ENCODE measurements at regions not wholly inside any gene's neighbourhood (a gene's known extent, or its start where the extent isn't known, plus 50 kb on each side); places are given as distances from the start of the nearest gene placed in this dataset.

DNA sequence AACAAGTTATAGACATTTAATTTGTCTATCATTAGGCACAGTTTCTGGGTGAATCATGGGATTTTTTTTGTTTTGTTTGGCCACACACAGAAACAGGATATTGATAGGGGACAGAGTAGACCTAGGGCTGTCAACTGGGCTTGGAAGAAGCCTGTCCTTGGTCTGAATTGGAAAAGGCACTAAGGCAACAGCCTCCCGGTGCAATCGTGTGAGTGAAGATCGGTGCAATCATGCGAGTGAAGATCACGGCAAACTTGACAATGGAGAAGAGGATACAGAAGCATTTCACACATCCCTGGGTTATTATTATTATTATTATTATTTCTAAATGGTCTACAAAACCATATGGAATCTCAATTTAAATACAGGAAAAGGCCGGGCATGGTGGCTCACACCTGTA lies 94.5 kb downstream of the ACKR3 start:
- 89 to 95% (median 92%) methylated on average over 6 of the region's 6 CpGs for WGBS, 3 donors
- no peak overlapping the region for H3K27ac ChIP-seq
- TF ChIP-seq CTCF (IDR thresholded peaks at IDR 0.05) = no peak
- H3K27me3 ChIP-seq (ENCODE audit: insufficient read depth in 3 of 3, low read length in 2 of 3) = no peaks in the 10 kb centered on the region
- no peaks in the 10 kb centered on the region for H3K36me3 ChIP-seq (ENCODE audit: insufficient read depth in 1 of 2, low read depth in 1 of 2)
- no peak overlapping the region for H3K4me3 ChIP-seq
- intact Hi-C loops (cut with DNase I) = no loop called here
- peaks cover 10% of the 10 kb centered on the region for H3K9me3 ChIP-seq
- ATAC-seq (no peak), DNase-seq (no peak)
- peaks cover 5% of the 10 kb centered on the region for H3K4me1 ChIP-seq

- 88 to 98% (median 95%) methylated on average over 7 of the region's 7 CpGs for WGBS, 3 donors
- Histone ChIP-seq H3K4me3 (no peak overlapping the region), H3K4me1 (peaks cover 5% of the 10 kb centered on the region), H3K9me3 (peaks cover 10% of the 10 kb centered on the region), H3K27me3 (ENCODE audit: insufficient read depth in 3 of 3, low read length in 2 of 3) (no peaks in the 10 kb centered on the region), H3K36me3 (ENCODE audit: insufficient read depth in 1 of 2, low read depth in 1 of 2) (no peaks in the 10 kb centered on the region), H3K27ac (no peak overlapping the region)
- DNase-seq = no peak
- TF ChIP-seq CTCF (IDR thresholded peaks at IDR 0.05) = no peak
- ATAC-seq = no peak
- intact Hi-C loops (cut with DNase I) = no loop called here
Observed at GRCh38 chr2:236665101-236665500, 95.5 kb downstream of the ACKR3 start.

DNA sequence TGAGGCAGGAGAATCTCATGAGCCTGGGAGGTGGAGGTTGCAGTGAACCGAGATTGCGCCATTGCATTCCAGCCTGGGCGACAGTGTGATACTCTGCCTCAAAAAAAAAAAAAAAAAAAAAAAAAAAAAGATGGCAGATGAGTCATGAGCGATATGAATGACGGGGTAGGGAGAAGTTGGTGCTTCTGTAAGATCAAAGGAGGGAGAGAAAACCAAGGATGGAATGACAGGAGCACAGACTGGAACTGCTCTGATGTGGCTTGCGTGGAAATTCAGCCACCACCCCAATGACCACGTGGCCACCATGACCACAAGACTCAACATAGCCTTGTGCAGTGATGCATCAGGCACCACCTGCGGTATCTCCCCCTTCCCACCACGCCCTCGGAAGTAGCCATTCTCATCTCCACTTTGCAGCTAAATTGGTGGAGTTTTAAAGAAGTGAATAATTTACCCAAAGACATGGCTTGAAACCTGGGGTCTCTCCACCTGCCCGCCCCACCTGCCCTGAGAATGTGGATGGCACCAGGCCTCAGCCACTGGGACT lies 96.0 kb downstream of the ACKR3 start:
- intact Hi-C loops (cut with DNase I) = no loop called here
- no peak for TF ChIP-seq CTCF (IDR thresholded peaks at IDR 0.05)
- DNase-seq (no peak), ATAC-seq (no peak)
- Histone ChIP-seq H3K4me3 (no peak overlapping the region), H3K4me1 (peaks cover 5% of the 10 kb centered on the region), H3K27ac (no peak overlapping the region), H3K27me3 (ENCODE audit: insufficient read depth in 3 of 3, low read length in 2 of 3) (no peaks in the 10 kb centered on the region), H3K9me3 (peaks cover 10% of the 10 kb centered on the region), H3K36me3 (ENCODE audit: insufficient read depth in 1 of 2, low read depth in 1 of 2) (no peaks in the 10 kb centered on the region)
- 89 to 96% (median 92%) methylated on average over 11 of the region's 11 CpGs for WGBS, 3 donors

DNA sequence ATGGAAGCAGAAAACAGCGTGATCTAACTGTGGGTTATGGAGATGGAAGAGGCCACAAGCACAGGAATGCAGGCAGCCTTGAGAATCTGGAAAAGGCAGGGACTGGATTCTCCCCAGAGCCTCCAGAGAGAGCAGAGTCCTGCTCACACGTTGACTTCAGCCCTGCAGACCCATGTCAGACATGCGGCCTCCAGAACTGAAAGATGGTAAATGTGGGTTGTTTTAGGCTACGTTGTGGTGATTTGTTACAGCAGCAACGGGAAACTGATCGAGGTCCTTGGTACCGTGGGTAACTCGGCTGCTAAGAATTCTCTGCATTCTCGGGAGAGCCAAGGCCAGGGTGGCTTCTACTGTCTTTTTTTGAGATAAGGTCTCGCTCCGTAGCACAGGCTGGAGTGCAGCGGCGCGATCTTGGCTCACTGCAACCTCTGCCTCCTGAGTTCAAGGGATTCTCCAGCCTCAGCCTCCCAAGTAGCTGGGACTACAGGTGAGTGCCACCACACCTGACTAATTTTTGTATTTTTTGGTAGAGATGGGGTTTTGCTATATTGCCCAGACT lies 97.1 kb downstream of the ACKR3 start:
- peaks cover 10% of the 10 kb centered on the region for H3K9me3 ChIP-seq
- 93 to 99% (median 94%) methylated on average over 14 of the region's 14 CpGs for WGBS, 3 donors
- DNase-seq (no peak), ATAC-seq (no peak)
- H3K27ac ChIP-seq = no peak overlapping the region
- H3K4me3 ChIP-seq = no peak overlapping the region
- no peak for TF ChIP-seq CTCF (IDR thresholded peaks at IDR 0.05)
- H3K36me3 ChIP-seq (ENCODE audit: insufficient read depth in 1 of 2, low read depth in 1 of 2) = no peaks in the 10 kb centered on the region
- peaks cover 5% of the 10 kb centered on the region for H3K4me1 ChIP-seq
- intact Hi-C loops (cut with DNase I) = no loop called here
- no peaks in the 10 kb centered on the region for H3K27me3 ChIP-seq (ENCODE audit: insufficient read depth in 3 of 3, low read length in 2 of 3)

DNA sequence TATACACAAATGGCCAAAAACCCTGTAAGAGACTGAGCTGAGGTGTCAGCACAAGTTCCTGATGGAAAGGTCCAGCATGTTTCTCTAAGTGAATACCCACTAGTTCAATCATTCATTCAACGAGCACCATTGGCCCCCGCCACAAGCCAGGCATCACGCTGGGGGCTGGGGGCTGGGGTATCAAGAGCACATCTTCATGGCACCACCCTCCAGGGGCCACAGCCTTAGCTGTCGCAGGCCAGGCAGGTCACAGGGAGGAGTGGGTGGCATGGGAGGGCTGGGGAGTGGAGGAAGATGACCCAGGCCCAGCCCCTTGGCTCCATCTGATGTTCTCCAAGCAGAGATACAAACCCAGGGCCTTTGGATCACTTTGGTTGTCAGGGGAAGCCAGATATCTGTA lies 97.9 kb downstream of the ACKR3 start:
- no peak for ATAC-seq
- Histone ChIP-seq H3K4me1 (peaks cover 5% of the 10 kb centered on the region), H3K9me3 (peaks cover 10% of the 10 kb centered on the region), H3K4me3 (no peak overlapping the region), H3K27me3 (ENCODE audit: insufficient read depth in 3 of 3, low read length in 2 of 3) (no peaks in the 10 kb centered on the region), H3K27ac (no peak overlapping the region), H3K36me3 (ENCODE audit: insufficient read depth in 1 of 2, low read depth in 1 of 2) (no peaks in the 10 kb centered on the region)
- no peak for TF ChIP-seq CTCF (IDR thresholded peaks at IDR 0.05)
- no peak for DNase-seq
- intact Hi-C loops (cut with DNase I) = no loop called here
- 95 to 98% (median 98%) methylated on average over 4 of the region's 4 CpGs for WGBS, 3 donors

Data from psoas muscle (tissue), 7 donors.